HTR-8/SVneo (cell line): ENCODE measurements at regions not wholly inside any gene's neighbourhood (a gene's known extent, or its start where the extent isn't known, plus 50 kb on each side); places are given as distances from the start of the nearest gene placed in this dataset.

Experiments
- DNase-seq: peaks from one replicate; pipeline ENCODE4 v3.0.0; 2011; ENCODE audit warnings: low spot score, mixed read lengths; ENCODE audit not compliant: insufficient read length
- FAIRE-seq: peaks from 2 replicates; lab custom pipeline; 2011; peaks lifted over from hg19 to GRCh38; lab: Jason Lieb, UNC

GRCh38 chr18:61274416-61274960 lies 58.7 kb upstream of the CDH20 start:
- DNase-seq (no peak), FAIRE-seq (no peak)

GRCh38 chr18:61277808-61278207 lies 55.4 kb upstream of the CDH20 start:
- DNase-seq (no peak), FAIRE-seq (no peak)

GRCh38 chr18:61281431-61281830 lies 51.8 kb upstream of the CDH20 start:
- FAIRE-seq (no peak), DNase-seq (no peak)

GRCh38 chr18:61282926-61283325 lies 50.3 kb upstream of the CDH20 start:
- FAIRE-seq (no peak), DNase-seq (no peak)
